ENCODE measurements at regions not wholly inside any gene's neighbourhood (a gene's known extent, or its start where the extent isn't known, plus 50 kb on each side); places are given as distances from the start of the nearest gene placed in this dataset.

GRCh38 chr5:124438903-124439281, 307.5 kb downstream of the ZNF608 start:
- Mint-ChIP-seq H3K4me1 (peaks cover 9% of the 10 kb centered on the region), H3K4me3 (no peak overlapping the region), H3K27ac (no peak overlapping the region), H3K27me3 (no peaks in the 10 kb centered on the region), H3K9me3 (ENCODE audit: insufficient read depth) (no peaks in the 10 kb centered on the region)
- intact Hi-C loops (cut with micrococcal nuclease): no loop called here
- no peak for DNase-seq
- Histone ChIP-seq H3K27me3 (replicated peaks in 1 of 4; ENCODE audit: control extremely low read depth in 1 of 4, control insufficient read depth in 3 of 4, insufficient read depth in 4 of 4, low read length in 3 of 4) (no peaks in the 10 kb centered on the region), H3K79me2 (ENCODE audit: control insufficient read depth, insufficient read depth, low read length) (no peaks in the 10 kb centered on the region), H3K9me3 (ENCODE audit: control extremely low read depth in 1 of 3, control insufficient read depth in 2 of 3, insufficient read depth in 1 of 3, low read length in 2 of 3) (peaks cover 2 to 4% (median 3%) of the 10 kb centered on the region in 3 donors), H3K4me1 (ENCODE audit: control insufficient read depth in 2 of 2, insufficient read depth in 2 of 2, low read length in 2 of 2) (peaks cover 7 to 12% of the 10 kb centered on the region in 2 donors), H4K20me1 (ENCODE audit: control insufficient read depth, insufficient read depth, low read length, poor library complexity, severe bottlenecking) (no peaks in the 10 kb centered on the region), H3K4me2 (replicated peaks; ENCODE audit: low read depth, low read length, poor library complexity, severe bottlenecking) (peak overlapping the region; percentile 16), H3K36me3 (replicated peaks in 1 of 2; ENCODE audit: control extremely low read depth in 1 of 2, control insufficient read depth in 1 of 2, extremely low read depth in 1 of 2, insufficient read depth in 2 of 2, low read length in 1 of 2) (no peaks in the 10 kb centered on the region), H2AFZ (ENCODE audit: insufficient read depth, low read depth, low read length, poor library complexity, severe bottlenecking) (no peak overlapping the region), H3K9ac (ENCODE audit: low read length) (no peak overlapping the region), H3K27ac (ENCODE audit: low read length in 2 of 2) (no peak overlapping the region), H3K4me3 (ENCODE audit: control extremely low read depth in 1 of 5, extremely low read depth in 1 of 5, insufficient read depth in 1 of 5, low read depth in 2 of 5, low read length in 4 of 5) (no peak overlapping the region)
- CTCF ChIA-PET: interaction anchor here (0.8 to 1.0 kb wide), 2 partner anchors 28 to 138 kb away, joined by 3 read pairs; no protein-coding TSS in a partner anchor
- peak; percentile 41 for ATAC-seq (ENCODE audit: low read depth)
- POLR2A ChIA-PET: no interaction called here
- 21% methylated on average over 5 of the region's 5 CpGs for WGBS (ENCODE audit: insufficient coverage)
- TF ChIP-seq, protein P1, sequence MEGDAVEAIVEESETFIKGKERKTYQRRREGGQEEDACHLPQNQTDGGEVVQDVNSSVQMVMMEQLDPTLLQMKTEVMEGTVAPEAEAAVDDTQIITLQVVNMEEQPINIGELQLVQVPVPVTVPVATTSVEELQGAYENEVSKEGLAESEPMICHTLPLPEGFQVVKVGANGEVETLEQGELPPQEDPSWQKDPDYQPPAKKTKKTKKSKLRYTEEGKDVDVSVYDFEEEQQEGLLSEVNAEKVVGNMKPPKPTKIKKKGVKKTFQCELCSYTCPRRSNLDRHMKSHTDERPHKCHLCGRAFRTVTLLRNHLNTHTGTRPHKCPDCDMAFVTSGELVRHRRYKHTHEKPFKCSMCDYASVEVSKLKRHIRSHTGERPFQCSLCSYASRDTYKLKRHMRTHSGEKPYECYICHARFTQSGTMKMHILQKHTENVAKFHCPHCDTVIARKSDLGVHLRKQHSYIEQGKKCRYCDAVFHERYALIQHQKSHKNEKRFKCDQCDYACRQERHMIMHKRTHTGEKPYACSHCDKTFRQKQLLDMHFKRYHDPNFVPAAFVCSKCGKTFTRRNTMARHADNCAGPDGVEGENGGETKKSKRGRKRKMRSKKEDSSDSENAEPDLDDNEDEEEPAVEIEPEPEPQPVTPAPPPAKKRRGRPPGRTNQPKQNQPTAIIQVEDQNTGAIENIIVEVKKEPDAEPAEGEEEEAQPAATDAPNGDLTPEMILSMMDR (IDR thresholded peaks at IDR 0.05): no peak
- no peak for TF ChIP-seq EZH2 (IDR thresholded peaks at IDR 0.05; ENCODE audit: borderline replicate concordance, insufficient read depth, low read depth, low read length, poor library complexity, severe bottlenecking)

GRCh38 chr5:124438026-124438902, 308.2 kb downstream of the ZNF608 start:
- peaks cover 9% of the 10 kb centered on the region for H3K4me1 Mint-ChIP-seq
- no peaks in the 10 kb centered on the region for H3K27me3 ChIP-seq (replicated peaks in 1 of 4; ENCODE audit: control extremely low read depth in 1 of 4, control insufficient read depth in 3 of 4, insufficient read depth in 4 of 4, low read length in 3 of 4)
- no peak overlapping the region for H3K4me3 Mint-ChIP-seq
- no peak overlapping the region for H3K9ac ChIP-seq (ENCODE audit: low read length)
- no peaks in the 10 kb centered on the region for H3K79me2 ChIP-seq (ENCODE audit: control insufficient read depth, insufficient read depth, low read length)
- H3K4me1 ChIP-seq (ENCODE audit: control insufficient read depth in 2 of 2, insufficient read depth in 2 of 2, low read length in 2 of 2): peaks cover 7 to 12% of the 10 kb centered on the region in 2 donors
- no peak overlapping the region for H3K27ac Mint-ChIP-seq
- no peaks in the 10 kb centered on the region for H3K9me3 Mint-ChIP-seq (ENCODE audit: insufficient read depth)
- DNase-seq (no peak), ATAC-seq (ENCODE audit: low read depth) (no peak)
- H3K27me3 Mint-ChIP-seq: no peaks in the 10 kb centered on the region
- TF ChIP-seq EZH2 (IDR thresholded peaks at IDR 0.05; ENCODE audit: borderline replicate concordance, insufficient read depth, low read depth, low read length, poor library complexity, severe bottlenecking): no peak
- TF ChIP-seq, protein P1 (IDR thresholded peaks at IDR 0.05): no peak
- POLR2A ChIA-PET: no interaction called here
- no peaks in the 10 kb centered on the region for H4K20me1 ChIP-seq (ENCODE audit: control insufficient read depth, insufficient read depth, low read length, poor library complexity, severe bottlenecking)
- intact Hi-C loops (cut with micrococcal nuclease): no loop called here
- 86% methylated on average over 8 of the region's 14 CpGs for WGBS (ENCODE audit: insufficient coverage)
- no peak overlapping the region for H3K4me3 ChIP-seq (ENCODE audit: control extremely low read depth in 1 of 5, extremely low read depth in 1 of 5, insufficient read depth in 1 of 5, low read depth in 2 of 5, low read length in 4 of 5)
- H3K36me3 ChIP-seq (replicated peaks in 1 of 2; ENCODE audit: control extremely low read depth in 1 of 2, control insufficient read depth in 1 of 2, extremely low read depth in 1 of 2, insufficient read depth in 2 of 2, low read length in 1 of 2): no peaks in the 10 kb centered on the region
- no peak overlapping the region for H2AFZ ChIP-seq (ENCODE audit: insufficient read depth, low read depth, low read length, poor library complexity, severe bottlenecking)
- H3K27ac ChIP-seq (ENCODE audit: low read length in 2 of 2): no peak overlapping the region
- no peak overlapping the region for H3K4me2 ChIP-seq (replicated peaks; ENCODE audit: low read depth, low read length, poor library complexity, severe bottlenecking)
- H3K9me3 ChIP-seq (ENCODE audit: control extremely low read depth in 1 of 3, control insufficient read depth in 2 of 3, insufficient read depth in 1 of 3, low read length in 2 of 3): peaks cover 2 to 4% (median 3%) of the 10 kb centered on the region in 3 donors
- CTCF ChIA-PET: interaction anchor here (0.8 to 1.0 kb wide), 2 partner anchors 27 to 138 kb away, joined by 3 read pairs; no protein-coding TSS in a partner anchor
